ENCODE measurements at regions not wholly inside any gene's neighbourhood (a gene's known extent, or its start where the extent isn't known, plus 50 kb on each side); places are given as distances from the start of the nearest gene placed in this dataset.

DNA sequence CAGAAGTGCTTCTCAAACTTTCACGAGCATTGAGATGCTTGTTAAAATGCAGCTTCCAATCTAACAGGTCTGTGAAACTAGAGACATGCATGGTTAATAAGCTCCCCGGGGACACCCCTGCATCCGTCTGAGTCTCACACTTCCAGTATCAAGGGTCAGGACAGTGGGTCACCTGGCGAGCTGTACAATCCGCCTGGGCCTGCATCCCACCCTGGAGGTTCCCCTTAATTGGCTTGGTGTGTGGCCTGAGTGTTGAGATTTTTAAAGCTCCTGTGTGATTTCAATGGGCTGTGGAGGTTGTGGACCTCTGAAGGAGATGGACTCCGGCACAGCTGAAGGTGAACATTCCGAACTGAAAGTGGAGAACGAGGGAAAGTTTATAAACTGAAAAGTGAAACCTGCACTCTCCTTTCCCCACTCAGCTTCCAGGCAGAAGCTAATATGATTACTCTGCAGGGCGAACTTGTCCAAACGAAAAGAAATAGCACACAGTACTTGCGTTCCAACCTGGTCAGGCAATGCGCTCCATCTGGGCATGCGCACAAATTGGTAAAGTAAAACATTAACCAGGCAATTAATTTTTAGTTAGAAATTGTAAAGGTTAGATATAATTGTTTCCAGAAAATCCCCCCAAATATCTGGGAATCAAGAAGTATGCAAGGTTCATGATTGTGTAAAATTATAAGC is 191.7 kb upstream of the ALKAL2 start:
- no peak for DNase-seq

DNA sequence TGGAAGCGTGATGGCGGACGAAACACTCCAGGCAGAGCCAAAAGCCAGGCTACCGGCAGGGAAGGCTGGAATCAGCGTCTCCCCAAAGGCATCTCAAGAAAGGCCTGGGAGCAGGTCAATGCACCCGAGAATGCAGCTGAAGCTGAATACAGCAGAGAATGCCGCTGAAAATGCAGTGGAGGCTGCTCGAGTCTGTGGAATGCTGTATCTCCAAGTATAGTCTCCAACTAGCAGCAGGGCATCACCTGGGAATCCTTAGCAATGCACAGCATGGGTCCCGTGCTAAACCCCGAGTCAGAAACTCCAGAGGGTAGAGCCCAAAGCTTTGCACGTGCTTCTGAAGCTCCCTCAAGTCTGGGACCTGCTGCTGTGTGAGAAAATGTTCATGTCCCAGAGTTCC is 191.1 kb upstream of the ALKAL2 start:
- DNase-seq = no peak

- no peak for DNase-seq
Measured at GRCh38 chr2:471560-471959, 183.7 kb upstream of the ALKAL2 start.

DNA sequence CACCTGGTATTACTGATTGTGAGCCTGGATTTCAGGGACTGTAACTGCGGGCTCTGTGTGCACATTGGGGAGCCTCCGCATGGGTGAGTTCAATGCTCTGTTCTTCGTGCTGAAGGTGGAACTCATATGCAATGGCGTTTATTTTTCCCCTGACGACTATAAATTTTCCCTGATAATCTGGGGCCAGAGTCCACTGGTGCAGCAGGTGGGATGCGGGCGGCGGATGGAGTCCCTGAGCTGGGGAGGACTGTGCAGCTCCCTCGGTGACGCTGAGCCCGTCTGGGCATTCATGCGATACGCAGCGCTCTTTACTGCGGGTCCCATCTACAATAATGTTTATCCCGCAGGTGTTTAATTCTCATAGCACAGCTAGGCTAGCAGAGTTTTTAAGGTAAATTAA is 181.6 kb upstream of the ALKAL2 start:
- no peak for DNase-seq

DNA sequence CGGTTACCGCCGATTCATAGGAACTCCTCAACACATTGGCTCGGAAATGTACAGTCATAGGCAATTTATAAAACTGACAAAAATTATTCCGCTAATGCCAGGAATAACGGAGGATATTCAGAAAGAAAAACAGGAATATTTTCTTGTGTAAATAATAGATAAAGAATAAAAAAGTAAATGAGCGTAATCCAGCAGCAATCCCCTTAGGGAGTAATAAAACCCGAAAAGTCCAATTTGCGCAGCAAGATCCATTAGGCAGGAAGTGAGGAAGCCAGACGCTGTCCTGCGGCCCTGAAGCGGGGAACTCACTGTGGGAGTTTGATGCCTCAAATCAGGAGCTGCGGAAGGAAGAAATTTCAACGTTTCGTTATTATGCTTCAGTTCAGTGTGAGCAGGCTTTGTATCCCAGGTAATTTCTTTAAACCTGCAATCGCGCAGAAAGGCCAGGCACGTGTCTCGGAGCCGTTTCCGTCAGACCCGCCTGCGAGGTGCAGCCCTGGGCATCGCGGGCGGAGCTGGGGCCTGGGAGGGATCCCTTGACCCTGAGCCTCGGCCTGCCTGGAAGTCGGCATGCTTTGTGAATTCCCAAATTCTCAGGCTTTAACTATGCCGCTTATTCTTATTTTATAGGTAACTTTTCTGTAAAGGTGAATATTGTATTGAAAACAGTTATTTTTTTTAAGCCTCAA is 180.9 kb upstream of the ALKAL2 start:
- no peak for DNase-seq

DNA sequence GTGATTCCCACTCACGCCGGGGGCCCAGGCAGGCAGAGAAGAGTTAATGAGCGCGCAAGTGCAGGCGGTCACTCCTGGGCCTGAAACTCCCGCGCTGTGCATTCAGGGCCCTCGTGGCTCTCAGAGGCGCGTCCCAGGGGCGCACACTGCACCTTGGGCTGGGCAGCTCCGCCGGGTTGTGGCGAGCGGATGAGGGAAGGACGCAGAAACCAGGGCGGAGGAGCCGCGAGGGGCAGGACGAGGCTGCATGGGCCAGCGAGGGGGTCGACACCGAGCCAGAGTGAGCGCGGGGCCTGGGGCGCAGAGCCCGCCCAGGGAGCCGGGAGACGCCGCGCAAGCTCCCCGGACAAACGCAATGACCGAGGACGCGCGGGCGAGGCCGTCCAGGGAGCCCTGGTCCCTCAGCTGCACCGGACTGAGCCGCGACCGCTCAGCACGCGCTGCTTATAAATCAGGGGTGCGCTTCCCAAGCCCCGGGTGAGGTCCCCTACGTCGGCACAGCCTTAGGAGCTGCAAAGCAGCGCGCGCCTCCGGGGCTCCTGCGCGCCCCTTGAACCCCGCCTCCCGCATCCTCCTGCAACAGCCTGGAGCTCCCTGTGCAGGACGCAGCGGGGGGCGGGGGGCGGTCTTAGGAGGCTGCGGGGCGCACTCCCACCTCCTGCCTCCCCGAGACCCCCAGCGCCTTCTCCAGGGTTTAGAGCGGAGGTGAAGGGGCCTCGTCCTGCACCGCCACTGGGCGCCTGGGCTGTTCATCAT is 180.2 kb upstream of the ALKAL2 start:
- DNase-seq = no peak

GRCh38 chr2:467543-467891 is 179.6 kb upstream of the ALKAL2 start:
- DNase-seq = no peak

DNA sequence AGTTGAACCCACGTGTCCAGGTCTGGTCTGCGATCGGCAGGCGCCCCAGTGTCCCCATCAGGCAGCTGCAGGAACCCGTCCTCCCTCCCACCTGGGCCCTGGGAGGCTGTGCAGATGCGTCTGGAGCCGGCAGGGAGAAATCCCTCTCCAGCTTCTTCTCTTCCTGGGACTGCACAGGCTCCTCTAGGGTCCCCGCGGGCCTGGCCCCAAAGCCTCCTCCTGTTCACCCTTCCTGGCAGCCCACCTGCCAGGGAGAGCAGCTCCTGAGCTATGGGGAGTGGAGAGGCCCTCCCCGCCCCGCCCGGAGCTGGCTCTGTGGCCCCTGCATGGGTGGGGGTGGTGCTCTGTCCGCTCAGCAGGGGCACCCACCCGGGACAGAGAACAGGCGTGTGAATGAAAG is 179.2 kb upstream of the ALKAL2 start:
- no peak for DNase-seq

DNA sequence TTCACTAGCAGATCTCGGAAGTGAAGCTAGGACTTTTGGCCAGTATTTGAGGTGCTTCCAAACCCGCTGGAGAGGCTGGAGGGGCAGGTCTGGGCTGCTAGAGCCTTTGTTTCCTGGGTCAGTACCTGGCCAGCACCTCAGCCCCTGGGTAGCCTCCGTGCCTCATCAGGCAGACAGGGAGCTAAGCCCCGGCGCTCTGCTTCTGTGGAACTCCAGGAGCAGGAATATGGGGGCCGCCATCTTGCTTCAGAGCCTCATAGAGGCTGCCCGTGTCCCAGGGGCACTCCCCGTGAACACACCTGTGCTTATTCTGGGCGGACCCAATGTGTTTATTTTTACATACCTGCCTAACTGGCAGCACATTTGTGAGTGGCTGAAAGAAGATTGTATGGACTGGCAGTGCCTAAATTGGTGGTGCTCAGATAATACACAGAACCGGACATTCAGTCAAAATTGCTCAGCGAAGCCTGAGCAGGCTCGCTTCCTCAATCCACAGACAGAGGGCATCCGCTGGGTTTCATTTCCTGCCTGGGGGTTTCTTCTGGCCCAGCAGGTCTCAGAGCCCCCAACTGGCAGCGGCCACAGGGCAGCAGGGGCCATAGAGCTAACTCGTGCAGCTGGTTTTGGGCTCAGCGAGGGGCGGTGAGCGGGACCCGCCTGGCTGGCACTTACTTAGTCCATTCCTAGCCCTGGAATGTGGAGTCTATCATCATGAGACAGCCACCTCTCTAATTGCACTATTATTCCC is 176.8 kb upstream of the ALKAL2 start:
- DNase-seq = no peak

- no peak for DNase-seq
Measured at GRCh38 chr2:460861-461260, 173.0 kb upstream of the ALKAL2 start.

GRCh38 chr2:459931-460330 is 172.0 kb upstream of the ALKAL2 start:
- DNase-seq = peak; percentile 38

- no peak for DNase-seq
Measured at GRCh38 chr2:458425-458815, 170.5 kb upstream of the ALKAL2 start.

- no peak for DNase-seq
Measured at GRCh38 chr2:457792-458424, 170.0 kb upstream of the ALKAL2 start.

- no peak for DNase-seq
Measured at GRCh38 chr2:457262-457661, 169.4 kb upstream of the ALKAL2 start.

DNA sequence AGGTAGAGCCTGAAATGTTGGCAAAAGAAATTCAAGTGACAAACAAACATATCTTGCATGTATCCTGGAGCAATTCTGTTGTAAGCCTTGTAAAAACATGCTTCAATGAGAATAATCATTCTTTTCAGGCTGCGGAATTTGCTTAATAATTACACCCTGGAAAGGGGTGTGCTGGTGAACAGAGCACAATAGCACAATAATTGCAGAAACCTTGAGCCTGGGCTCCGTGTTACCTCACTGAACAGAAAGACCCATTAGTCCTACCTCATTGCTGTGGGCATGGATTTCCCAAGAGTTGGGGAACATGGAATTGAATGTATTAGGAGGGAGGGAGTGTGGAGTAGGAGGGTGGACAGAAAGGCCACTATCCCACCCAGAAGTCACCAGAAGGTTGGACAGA is 168.0 kb upstream of the ALKAL2 start:
- DNase-seq = no peak

DNA sequence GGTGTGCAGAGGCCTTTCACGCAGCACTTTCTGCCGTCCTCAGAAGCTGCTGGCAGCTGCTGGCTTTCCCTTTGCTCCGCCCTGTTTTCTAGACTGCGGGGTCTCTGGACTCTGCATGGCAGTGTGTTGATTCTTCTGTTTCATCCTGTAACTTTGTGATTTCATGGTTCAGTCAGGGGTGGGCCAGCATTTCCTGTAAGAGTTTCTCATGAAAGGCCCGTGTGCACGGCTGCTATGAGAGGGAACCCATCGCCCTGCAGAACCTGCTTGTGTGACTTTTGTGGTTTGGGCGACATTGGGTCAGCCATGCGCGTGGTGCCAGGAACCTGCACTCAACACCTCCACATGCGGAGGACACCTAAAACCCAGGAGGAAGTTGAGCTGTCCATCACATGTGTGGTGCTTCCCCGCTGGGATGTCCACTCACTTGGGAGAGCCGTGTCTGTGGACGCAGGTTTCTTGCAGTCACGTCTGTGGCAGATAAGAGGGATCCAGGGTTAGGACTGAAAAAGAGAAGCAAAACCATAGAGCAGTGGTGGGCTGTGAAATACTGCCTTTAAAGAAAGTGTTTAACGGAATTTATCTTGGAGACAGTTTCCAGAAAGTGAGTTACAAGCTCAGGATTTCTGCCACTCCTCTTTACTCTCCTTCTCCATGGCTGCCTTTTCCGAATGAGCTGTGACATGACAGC is 167.3 kb upstream of the ALKAL2 start:
- peak; percentile 45 for DNase-seq

- no peak for DNase-seq
Measured at GRCh38 chr2:453132-453531, 165.2 kb upstream of the ALKAL2 start.

DNA sequence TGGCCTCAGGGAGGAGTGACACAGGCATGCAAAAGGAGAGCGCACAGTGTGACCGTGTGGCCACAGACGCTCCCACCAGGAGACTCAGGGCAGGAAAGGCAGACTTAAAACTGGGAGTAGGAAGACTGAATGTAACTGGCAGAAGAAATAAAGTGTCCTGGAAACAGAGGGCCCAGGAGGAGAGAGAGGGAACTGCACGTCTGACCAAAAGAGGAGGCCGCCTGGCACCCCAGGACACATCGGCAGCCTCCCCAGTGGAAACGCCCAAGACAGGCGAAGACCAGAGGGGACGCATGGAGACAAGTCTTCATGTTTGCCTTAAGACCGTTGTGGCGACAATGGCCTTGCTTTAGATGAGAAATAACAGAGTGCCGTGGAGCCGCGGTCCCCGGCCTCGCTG is 163.6 kb upstream of the ALKAL2 start:
- no peak for DNase-seq

DNA sequence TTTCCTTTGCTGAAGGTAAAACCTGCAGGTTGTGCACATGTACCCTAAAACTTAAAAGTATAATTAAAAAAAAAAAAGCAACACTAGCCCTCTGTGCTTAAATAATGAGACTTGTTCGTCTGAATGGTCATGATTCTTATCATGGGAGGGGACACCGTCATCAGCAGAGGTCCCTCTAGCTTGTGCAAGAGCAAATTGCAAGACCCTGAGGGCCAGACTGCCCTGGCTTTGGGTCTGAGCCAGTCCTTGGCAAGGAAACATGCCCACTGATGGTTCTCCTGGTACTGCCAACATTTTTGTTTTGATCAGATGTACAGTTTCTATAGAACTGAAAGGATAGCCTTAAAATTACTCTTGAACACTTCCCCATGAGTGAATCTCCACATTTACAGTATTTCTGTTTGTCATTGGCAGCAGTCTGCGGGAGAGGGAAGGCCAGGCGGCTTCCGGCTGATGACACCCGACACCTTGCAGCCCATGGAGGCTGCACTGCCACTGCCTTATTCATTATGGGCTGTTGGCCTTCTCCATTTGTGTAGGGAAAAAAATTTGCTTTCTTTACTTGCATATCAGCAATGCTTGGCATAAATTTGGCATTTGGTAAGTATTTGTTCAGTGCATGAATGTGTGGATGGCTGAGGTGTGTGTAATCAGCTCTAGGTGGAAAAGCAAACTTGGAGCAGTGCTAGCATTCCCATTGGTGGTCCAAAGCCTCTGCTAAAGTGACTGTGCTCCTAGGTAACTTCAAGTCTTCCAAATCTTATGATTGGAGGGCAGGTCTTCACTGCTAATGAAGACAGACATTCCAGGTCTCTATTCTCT is 161.6 kb upstream of the ALKAL2 start:
- no peak for DNase-seq

DNA sequence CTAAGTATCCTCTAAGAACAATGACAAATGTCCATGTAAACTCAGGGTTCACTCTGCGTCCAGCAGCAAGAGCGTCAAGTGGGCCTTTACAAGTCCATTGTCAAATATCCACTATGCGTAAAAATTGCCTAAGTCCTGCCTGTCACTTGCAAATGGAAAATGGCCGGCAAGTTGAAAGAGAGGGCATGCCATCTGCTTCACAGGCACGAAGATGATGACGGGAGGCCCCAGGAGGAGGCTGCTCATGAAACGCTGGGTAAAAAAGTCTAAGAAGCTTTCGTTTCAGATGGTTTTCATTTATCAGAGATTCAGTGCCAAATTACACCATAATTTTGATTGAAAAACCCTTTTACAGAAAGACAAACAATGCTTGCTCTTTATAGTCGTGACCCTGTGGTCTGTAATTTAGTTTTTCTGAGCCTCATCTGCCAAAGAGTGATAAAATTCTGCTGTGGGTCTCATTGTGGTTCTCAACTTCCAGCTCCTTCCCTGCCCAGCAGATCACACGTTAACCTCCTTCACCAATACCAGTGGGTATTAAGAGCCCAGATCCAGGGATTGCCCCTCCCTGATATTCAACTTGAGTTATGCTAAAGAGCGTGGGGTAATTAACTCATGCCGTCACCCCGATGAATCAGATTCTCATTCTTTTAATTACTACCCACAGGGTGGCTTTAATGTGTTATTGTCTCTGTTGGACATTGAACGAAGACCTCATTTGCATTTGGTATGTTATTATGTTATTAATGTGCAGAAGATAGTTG is 160.2 kb upstream of the ALKAL2 start:
- no peak for DNase-seq

Measured in tongue (tissue), 1 donor.